Stomach (tissue), 4 donors: ENCODE measurements at regions not wholly inside any gene's neighbourhood (a gene's known extent, or its start where the extent isn't known, plus 50 kb on each side); places are given as distances from the start of the nearest gene placed in this dataset.

ENCODE experiments used
- POLR2A ChIP-seq, 4 donors: fragments of 450-650 bp; IDR thresholded peaks; one replicate each; pipeline ENCODE4 v1.6.1; 2016; ENCODE audit warnings: antibody characterized with exemption in 4 of 4, control low read depth in 2 of 4, mild to moderate bottlenecking in 1 of 4, moderate library complexity in 1 of 4
- POLR2AphosphoS5 ChIP-seq, 3 donors: sonication (generic); formaldehyde crosslinking; IDR thresholded peaks; one replicate each; pipeline ENCODE4 v1.6.1; 2016; ENCODE audit warnings: antibody characterized with exemption in 3 of 3
- TF ChIP-seq, protein P1 (sequence below), 7 experiments: fragments of 450-650 bp in 4 of 7; fragments of 200-600 bp in 3 of 7; sonication (generic) in 3 of 7; IDR thresholded peaks; one replicate each; pipeline ENCODE4 v1.5.1; 2016 to 2019; ENCODE audit warnings: antibody characterized with exemption in 7 of 7, control low read depth in 2 of 7, mild to moderate bottlenecking in 1 of 7

DNA sequence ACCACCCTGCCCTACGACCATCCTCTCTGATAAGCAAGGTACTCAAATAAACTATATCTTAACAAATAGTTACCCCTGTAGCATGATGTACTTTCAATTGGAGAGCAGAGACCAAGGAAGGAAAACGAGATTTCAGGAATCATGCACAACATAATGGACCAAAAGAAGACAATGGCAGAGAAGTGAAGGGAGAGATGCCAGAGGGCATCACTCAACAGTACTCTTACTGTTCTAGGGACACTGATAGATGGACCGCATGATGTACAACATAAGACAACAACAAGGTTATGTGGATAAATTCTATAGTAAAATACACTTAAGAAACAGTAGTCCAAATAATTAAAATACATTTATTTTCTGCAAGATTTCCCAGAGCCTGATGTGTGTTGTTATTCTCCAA is 77.5 kb upstream of the IFNG-AS1 start:
- TF ChIP-seq, protein P1, sequence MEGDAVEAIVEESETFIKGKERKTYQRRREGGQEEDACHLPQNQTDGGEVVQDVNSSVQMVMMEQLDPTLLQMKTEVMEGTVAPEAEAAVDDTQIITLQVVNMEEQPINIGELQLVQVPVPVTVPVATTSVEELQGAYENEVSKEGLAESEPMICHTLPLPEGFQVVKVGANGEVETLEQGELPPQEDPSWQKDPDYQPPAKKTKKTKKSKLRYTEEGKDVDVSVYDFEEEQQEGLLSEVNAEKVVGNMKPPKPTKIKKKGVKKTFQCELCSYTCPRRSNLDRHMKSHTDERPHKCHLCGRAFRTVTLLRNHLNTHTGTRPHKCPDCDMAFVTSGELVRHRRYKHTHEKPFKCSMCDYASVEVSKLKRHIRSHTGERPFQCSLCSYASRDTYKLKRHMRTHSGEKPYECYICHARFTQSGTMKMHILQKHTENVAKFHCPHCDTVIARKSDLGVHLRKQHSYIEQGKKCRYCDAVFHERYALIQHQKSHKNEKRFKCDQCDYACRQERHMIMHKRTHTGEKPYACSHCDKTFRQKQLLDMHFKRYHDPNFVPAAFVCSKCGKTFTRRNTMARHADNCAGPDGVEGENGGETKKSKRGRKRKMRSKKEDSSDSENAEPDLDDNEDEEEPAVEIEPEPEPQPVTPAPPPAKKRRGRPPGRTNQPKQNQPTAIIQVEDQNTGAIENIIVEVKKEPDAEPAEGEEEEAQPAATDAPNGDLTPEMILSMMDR (IDR thresholded peaks at IDR 0.05), result no peak
- no peak for TF ChIP-seq POLR2AphosphoS5 (IDR thresholded peaks at IDR 0.05)
- no peak for TF ChIP-seq POLR2A (IDR thresholded peaks at IDR 0.05)
